OCI-LY7 (cell line): ENCODE measurements at regions not wholly inside any gene's neighbourhood (a gene's known extent, or its start where the extent isn't known, plus 50 kb on each side); places are given as distances from the start of the nearest gene placed in this dataset.

Source experiments
- BruUV-seq: library from RNA; stranded (reverse); fragments of 400-500 nt; replicated peaks from 2 replicates; lab custom pipeline; 2021; lab: Mats Ljungman, UMichigan
- CTCF ChIA-PET: fragments of 300-600 bp; sonication (Branson Sonifier 250); formaldehyde crosslinking; loops from one replicate; lab custom pipeline; 2022; ENCODE audit warnings: antibody characterized with exemption; ENCODE audit not compliant: unreplicated experiment; lab: Charles Lee
- POLR2A ChIA-PET: fragments of 300-600 bp; sonication (Branson Sonifier 250); formaldehyde crosslinking; loops from one replicate; lab custom pipeline; 2022; ENCODE audit warnings: antibody characterized with exemption; lab: Charles Lee
- DNase-seq: peaks from one replicate; pipeline ENCODE4 v3.0.0-alpha.2; 2015; ENCODE audit warnings: low spot score
- H2AFZ ChIP-seq: fragments of 200-600 bp; sonication (generic), shearing (Covaris generic); 2 replicates; pipeline ENCODE4 v1.6.1; 2014; ENCODE audit warnings: mild to moderate bottlenecking, antibody characterized with exemption, low read length, moderate library complexity
- H3K27ac ChIP-seq: fragments of 200-600 bp; sonication (generic); 2 replicates; pipeline ENCODE4 v1.5.1; 2014; ENCODE audit warnings: mixed run types, low read depth, mild to moderate bottlenecking, moderate library complexity, low read length, inconsistent platforms; ENCODE audit not compliant: poor library complexity, severe bottlenecking
- H3K36me3 ChIP-seq: fragments of 200-600 bp; sonication (generic); 2 replicates; pipeline ENCODE4 v1.6.1; 2014; ENCODE audit warnings: mild to moderate bottlenecking, antibody characterized with exemption, low read length, moderate library complexity, mixed read lengths; ENCODE audit not compliant: insufficient read depth
- H3K4me1 ChIP-seq: fragments of 200-600 bp; sonication (generic); 2 replicates; pipeline ENCODE4 v1.5.1; 2014; ENCODE audit warnings: mild to moderate bottlenecking, low read length; ENCODE audit not compliant: insufficient read depth, poor library complexity, severe bottlenecking
- H3K4me2 ChIP-seq: fragments of 200-600 bp; sonication (generic); 2 replicates; pipeline ENCODE4 v1.6.1; 2014; ENCODE audit warnings: mild to moderate bottlenecking, low read length
- H3K4me3 ChIP-seq: fragments of 200-600 bp; sonication (generic); 2 replicates; pipeline ENCODE4 v1.5.1; 2014; ENCODE audit warnings: mild to moderate bottlenecking, low read depth, low read length; ENCODE audit not compliant: poor library complexity, severe bottlenecking
- H3K79me2 ChIP-seq: fragments of 200-600 bp; sonication (generic); 2 replicates; pipeline ENCODE4 v1.6.1; 2016; ENCODE audit warnings: low read depth, mild to moderate bottlenecking, low read length, moderate library complexity, mixed read lengths; ENCODE audit not compliant: insufficient read depth
- H3K9me2 ChIP-seq: fragments of 200-600 bp; sonication (generic); 2 replicates; pipeline ENCODE4 v1.6.1; 2016; ENCODE audit warnings: mild to moderate bottlenecking, low read length, mixed read lengths; ENCODE audit not compliant: insufficient read depth
- H3K9me3 ChIP-seq: fragments of 200-600 bp; sonication (generic); 2 replicates; pipeline ENCODE4 v1.6.1; 2014; ENCODE audit warnings: mild to moderate bottlenecking, mixed run types, low read length, mixed read lengths
- H4K20me1 ChIP-seq: fragments of 200-600 bp; sonication (generic); 2 replicates; pipeline ENCODE4 v1.6.1; 2014; ENCODE audit warnings: mild to moderate bottlenecking, antibody characterized with exemption, low read length, moderate library complexity, mixed read lengths; ENCODE audit not compliant: insufficient read depth
- EZH2phosphoT487 ChIP-seq: fragments of 200-600 bp; sonication (generic); IDR thresholded peaks from 2 replicates; pipeline ENCODE4 v1.6.1; 2018; ENCODE audit warnings: low read depth, borderline replicate concordance, mild to moderate bottlenecking, mixed run types, antibody characterized with exemption, low read length, moderate library complexity, mixed read lengths
- intact Hi-C: fragments of 100-400 bp; cut with micrococcal nuclease; formaldehyde crosslinking; loops from one replicate; pipeline ENCODE4 v1.10.0; 2022; ENCODE audit not compliant: unreplicated experiment
- TF ChIP-seq, protein P1 (sequence below): fragments of 200-600 bp; sonication (generic); conservative IDR thresholded peaks from 2 replicates; pipeline ENCODE4 v1.5.1; 2014; ENCODE audit warnings: mild to moderate bottlenecking, antibody characterized with exemption, low read length, moderate library complexity, mixed read lengths

- no peaks in the 10 kb centered on the region for H3K36me3 ChIP-seq
- H3K4me3 ChIP-seq: no peak overlapping the region
- no peak overlapping the region for H3K27ac ChIP-seq
- H3K4me2 ChIP-seq: no peak overlapping the region
- no peaks in the 10 kb centered on the region for H3K79me2 ChIP-seq
- no peak for DNase-seq
- no peaks in the 10 kb centered on the region for H3K4me1 ChIP-seq
- H2AFZ ChIP-seq: no peak overlapping the region
- intact Hi-C loops: no loop called here
- no TSS peak for BruUV-seq
- ChIA-PET POLR2A (no interaction called here), CTCF (no interaction called here)
- H3K9me3 ChIP-seq: no peaks in the 10 kb centered on the region
- TF ChIP-seq EZH2phosphoT487: no peak
- TF ChIP-seq, protein P1, sequence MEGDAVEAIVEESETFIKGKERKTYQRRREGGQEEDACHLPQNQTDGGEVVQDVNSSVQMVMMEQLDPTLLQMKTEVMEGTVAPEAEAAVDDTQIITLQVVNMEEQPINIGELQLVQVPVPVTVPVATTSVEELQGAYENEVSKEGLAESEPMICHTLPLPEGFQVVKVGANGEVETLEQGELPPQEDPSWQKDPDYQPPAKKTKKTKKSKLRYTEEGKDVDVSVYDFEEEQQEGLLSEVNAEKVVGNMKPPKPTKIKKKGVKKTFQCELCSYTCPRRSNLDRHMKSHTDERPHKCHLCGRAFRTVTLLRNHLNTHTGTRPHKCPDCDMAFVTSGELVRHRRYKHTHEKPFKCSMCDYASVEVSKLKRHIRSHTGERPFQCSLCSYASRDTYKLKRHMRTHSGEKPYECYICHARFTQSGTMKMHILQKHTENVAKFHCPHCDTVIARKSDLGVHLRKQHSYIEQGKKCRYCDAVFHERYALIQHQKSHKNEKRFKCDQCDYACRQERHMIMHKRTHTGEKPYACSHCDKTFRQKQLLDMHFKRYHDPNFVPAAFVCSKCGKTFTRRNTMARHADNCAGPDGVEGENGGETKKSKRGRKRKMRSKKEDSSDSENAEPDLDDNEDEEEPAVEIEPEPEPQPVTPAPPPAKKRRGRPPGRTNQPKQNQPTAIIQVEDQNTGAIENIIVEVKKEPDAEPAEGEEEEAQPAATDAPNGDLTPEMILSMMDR: no peak
- H3K9me2 ChIP-seq: no peaks in the 10 kb centered on the region
- H4K20me1 ChIP-seq: no peaks in the 10 kb centered on the region
These were observed 178.9 kb downstream of the OLFM4 start for GRCh38 chr13:53207556-53207955.

GRCh38 chr13:53214433-53214832 is 185.8 kb downstream of the OLFM4 start:
- CTCF ChIA-PET: no interaction called here
- POLR2A ChIA-PET: interaction anchor here (0.6 kb wide), 1 partner anchor 1048 kb away, joined by 4 read pairs; no protein-coding TSS in a partner anchor

GRCh38 chr13:53215563-53215962 is 186.9 kb downstream of the OLFM4 start:
- Histone ChIP-seq H2AFZ (no peak overlapping the region), H3K4me1 (no peaks in the 10 kb centered on the region), H3K36me3 (no peaks in the 10 kb centered on the region), H3K4me3 (no peak overlapping the region), H3K79me2 (no peaks in the 10 kb centered on the region), H3K9me2 (no peaks in the 10 kb centered on the region), H3K9me3 (no peaks in the 10 kb centered on the region), H3K4me2 (no peak overlapping the region), H3K27ac (no peak overlapping the region), H4K20me1 (no peaks in the 10 kb centered on the region)
- no TSS peak for BruUV-seq
- DNase-seq: no peak
- CTCF ChIA-PET: no interaction called here
- TF ChIP-seq EZH2phosphoT487: no peak
- TF ChIP-seq, protein P1: no peak
- POLR2A ChIA-PET: no interaction called here
- intact Hi-C loops: no loop called here

More at GRCh38 chr13:53214433-53214832, 185.8 kb downstream of the OLFM4 start:
- H3K79me2 ChIP-seq: no peaks in the 10 kb centered on the region
- H3K36me3 ChIP-seq: no peaks in the 10 kb centered on the region
- no peaks in the 10 kb centered on the region for H3K9me3 ChIP-seq
- TF ChIP-seq, protein P1: no peak
- no peak for TF ChIP-seq EZH2phosphoT487
- H3K4me1 ChIP-seq: no peaks in the 10 kb centered on the region
- no peaks in the 10 kb centered on the region for H3K9me2 ChIP-seq
- no peak overlapping the region for H3K4me2 ChIP-seq
- no peak overlapping the region for H3K4me3 ChIP-seq
- no TSS peak for BruUV-seq
- no peak overlapping the region for H3K27ac ChIP-seq
- intact Hi-C loops: no loop called here
- H4K20me1 ChIP-seq: no peaks in the 10 kb centered on the region
- H2AFZ ChIP-seq: no peak overlapping the region
- DNase-seq: no peak
